ENCODE measurements at regions not wholly inside any gene's neighbourhood (a gene's known extent, or its start where the extent isn't known, plus 50 kb on each side); places are given as distances from the start of the nearest gene placed in this dataset.

- DNase-seq = no peak
- TF ChIP-seq CTCF (IDR thresholded peaks at IDR 0.05) = no peak
- H3K4me1 ChIP-seq = peaks cover 4% of the 10 kb centered on the region
- no peak for ATAC-seq
- no peaks in the 10 kb centered on the region for H3K36me3 ChIP-seq
- H3K27ac ChIP-seq = no peak overlapping the region
- intact Hi-C loops (cut with DNase I) = no loop called here
- no peaks in the 10 kb centered on the region for H3K27me3 ChIP-seq
- H3K4me3 ChIP-seq = no peak overlapping the region
- no peaks in the 10 kb centered on the region for H3K9me3 ChIP-seq
These were observed 93.2 kb downstream of the TNFSF18 start for GRCh38 chr1:172957491-172957890.

- Histone ChIP-seq H3K27ac (no peak overlapping the region), H3K4me3 (no peak overlapping the region), H3K4me1 (no peaks in the 10 kb centered on the region), H3K36me3 (no peaks in the 10 kb centered on the region), H3K27me3 (no peaks in the 10 kb centered on the region), H3K9me3 (no peaks in the 10 kb centered on the region)
- no peak for TF ChIP-seq CTCF (IDR thresholded peaks at IDR 0.05)
- ATAC-seq = no peak
- intact Hi-C loops (cut with DNase I) = no loop called here
- DNase-seq = no peak
These were observed 91.2 kb downstream of the TNFSF18 start for GRCh38 chr1:172959571-172959970.

GRCh38 chr1:172960019-172960418 lies 90.7 kb downstream of the TNFSF18 start:
- Histone ChIP-seq H3K36me3 (no peaks in the 10 kb centered on the region), H3K4me1 (no peaks in the 10 kb centered on the region), H3K4me3 (no peak overlapping the region), H3K27me3 (no peaks in the 10 kb centered on the region), H3K9me3 (no peaks in the 10 kb centered on the region), H3K27ac (no peak overlapping the region)
- no peak for TF ChIP-seq CTCF (IDR thresholded peaks at IDR 0.05)
- DNase-seq (no peak), ATAC-seq (no peak)
- intact Hi-C loops (cut with DNase I) = no loop called here

- no peaks in the 10 kb centered on the region for H3K36me3 ChIP-seq
- no peak overlapping the region for H3K4me3 ChIP-seq
- no peaks in the 10 kb centered on the region for H3K9me3 ChIP-seq
- DNase-seq (no peak), ATAC-seq (peak; percentile 65)
- intact Hi-C loops (cut with DNase I) = no loop called here
- no peaks in the 10 kb centered on the region for H3K27me3 ChIP-seq
- no peaks in the 10 kb centered on the region for H3K4me1 ChIP-seq
- no peak overlapping the region for H3K27ac ChIP-seq
- no peak for TF ChIP-seq CTCF (IDR thresholded peaks at IDR 0.05)
These were observed 90.1 kb downstream of the TNFSF18 start for GRCh38 chr1:172960454-172961208.

- H3K4me1 ChIP-seq = no peaks in the 10 kb centered on the region
- H3K27ac ChIP-seq = no peak overlapping the region
- no peak overlapping the region for H3K4me3 ChIP-seq
- TF ChIP-seq CTCF (IDR thresholded peaks at IDR 0.05) = no peak
- no peaks in the 10 kb centered on the region for H3K9me3 ChIP-seq
- ATAC-seq (no peak), DNase-seq (no peak)
- H3K36me3 ChIP-seq = no peaks in the 10 kb centered on the region
- intact Hi-C loops (cut with DNase I) = no loop called here
- no peaks in the 10 kb centered on the region for H3K27me3 ChIP-seq
These were observed 85.9 kb downstream of the TNFSF18 start for GRCh38 chr1:172964864-172965263.
